PC-3 (cell line): ENCODE measurements at regions not wholly inside any gene's neighbourhood (a gene's known extent, or its start where the extent isn't known, plus 50 kb on each side); places are given as distances from the start of the nearest gene placed in this dataset.

Source experiments
- ATAC-seq: fragments of 200-7000 bp; cut with Tn5 transposase; 2 replicates; pipeline ENCODE4 v1.9.1; 2020; ENCODE audit warnings: mild to moderate bottlenecking, moderate library complexity
- BruUV-seq: library from RNA; stranded (reverse); fragments of 400-500 nt; replicated peaks from 2 replicates; lab custom pipeline; 2021; lab: Mats Ljungman, UMichigan
- CTCF ChIA-PET: fragments of 300-600 bp; sonication (Branson Sonifier 250); formaldehyde crosslinking; loops from one replicate; lab custom pipeline; 2022; ENCODE audit warnings: antibody characterized with exemption; lab: Charles Lee
- POLR2A ChIA-PET: fragments of 300-600 bp; sonication (Branson Sonifier 250); formaldehyde crosslinking; loops from one replicate; lab custom pipeline; 2022; ENCODE audit warnings: antibody characterized with exemption; ENCODE audit not compliant: unreplicated experiment; lab: Charles Lee
- DNase-seq: peaks from one replicate; pipeline ENCODE4 v3.0.0-alpha.2; 2015
- H2AFZ ChIP-seq: fragments of 300-600 bp; sonication (generic); 2 replicates; pipeline ENCODE4 v1.6.0; 2016; ENCODE audit warnings: antibody characterized with exemption, low read length
- H3F3A ChIP-seq: fragments of 300-600 bp; sonication (generic); one replicate; pipeline ENCODE4 v1.6.0; 2017; ENCODE audit warnings: antibody characterized with exemption, low read length, control low read depth, mild to moderate bottlenecking; ENCODE audit not compliant: unreplicated experiment
- H3K27ac ChIP-seq: fragments of 300-600 bp; sonication (generic); 2 replicates; pipeline ENCODE4 v1.5.1; 2016; ENCODE audit warnings: mild to moderate bottlenecking, low read length
- H3K27me3 ChIP-seq: fragments of 300-600 bp; sonication (generic); 2 replicates; pipeline ENCODE4 v1.6.1; 2016; ENCODE audit warnings: low read length, mixed read lengths
- H3K36me3 ChIP-seq: fragments of 300-600 bp; sonication (generic); 2 replicates; pipeline ENCODE4 v1.6.1; 2016; ENCODE audit warnings: low read depth, mixed run types, low read length, mixed read lengths
- H3K4me1 ChIP-seq: fragments of 300-600 bp; sonication (generic); 2 replicates; pipeline ENCODE4 v1.5.1; 2016; ENCODE audit warnings: low read length; ENCODE audit not compliant: insufficient read depth
- H3K4me2 ChIP-seq: fragments of 300-600 bp; sonication (generic); 2 replicates; pipeline ENCODE4 v1.6.0; 2016; ENCODE audit warnings: low read length
- H3K4me3 ChIP-seq: fragments of 300-600 bp; sonication (generic); 2 replicates; pipeline ENCODE4 v1.5.1; 2016; ENCODE audit warnings: mild to moderate bottlenecking, low read length, mixed read lengths
- H3K79me2 ChIP-seq: fragments of 300-600 bp; sonication (generic); 2 replicates; pipeline ENCODE4 v1.6.1; 2017; ENCODE audit warnings: low read length, mixed read lengths
- H3K9ac ChIP-seq: fragments of 300-600 bp; sonication (generic); 2 replicates; pipeline ENCODE4 v1.6.0; 2016; ENCODE audit warnings: mild to moderate bottlenecking, low read length
- H3K9me2 ChIP-seq: fragments of 300-600 bp; sonication (generic); replicated peaks from 2 replicates; pipeline ENCODE4 v1.6.1; 2016; ENCODE audit warnings: mixed run types, low read length, mixed read lengths
- H3K9me3 ChIP-seq: fragments of 300-600 bp; sonication (generic); 2 replicates; pipeline ENCODE4 v1.6.1; 2016; ENCODE audit warnings: low read length, mixed read lengths
- H4K20me1 ChIP-seq: fragments of 300-600 bp; sonication (generic); 2 replicates; pipeline ENCODE4 v1.6.1; 2016; ENCODE audit warnings: low read length, mixed read lengths
- EZH2 ChIP-seq: fragments of 300-600 bp; sonication (generic); IDR thresholded peaks from one replicate; pipeline ENCODE4 v1.6.1; 2017; ENCODE audit warnings: antibody characterized with exemption, mild to moderate bottlenecking, low read length; ENCODE audit not compliant: unreplicated experiment
- EZH2phosphoT487 ChIP-seq: fragments of 300-600 bp; sonication (generic); IDR thresholded peaks from 2 replicates; pipeline ENCODE4 v1.6.1; 2018; ENCODE audit warnings: mild to moderate bottlenecking, antibody characterized with exemption, low read length, borderline replicate concordance
- intact Hi-C: fragments of 100-400 bp; cut with micrococcal nuclease; formaldehyde crosslinking; loops from 2 replicates; pipeline ENCODE4 v1.9.0; 2023
- TF ChIP-seq, protein P1 (sequence below): fragments of 300-600 bp; sonication (generic); conservative IDR thresholded peaks from 2 replicates; pipeline ENCODE4 v1.5.1; 2017; ENCODE audit warnings: antibody characterized with exemption, low read depth, mild to moderate bottlenecking, low read length

DNA sequence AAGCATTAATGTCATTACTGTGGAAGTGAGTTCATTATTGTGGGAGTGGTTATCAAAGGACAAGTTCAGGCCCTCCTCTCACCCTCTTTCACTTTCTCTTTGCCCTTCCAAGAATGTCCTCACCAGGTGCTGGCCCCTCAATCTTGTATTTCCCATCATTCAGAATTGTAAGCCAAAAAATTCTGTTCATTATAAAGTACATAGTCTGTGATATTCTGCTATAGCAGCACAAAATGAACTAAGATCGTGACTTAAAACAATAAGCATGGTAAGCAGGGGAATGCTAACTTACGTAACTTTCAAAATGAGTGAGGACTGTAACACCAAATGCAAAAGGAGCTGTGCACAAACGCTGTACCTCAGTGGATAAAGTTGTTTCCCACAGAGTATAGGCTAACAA, 515.7 kb upstream of the BTBD3 start:
- Histone ChIP-seq H2AFZ (peak overlapping the region; percentile 78), H3K27me3 (no peaks in the 10 kb centered on the region), H3K27ac (no peak overlapping the region), H3K4me3 (peak overlapping the region; percentile 52), H3K9me3 (no peaks in the 10 kb centered on the region), H3F3A (no peaks in the 10 kb centered on the region), H3K4me2 (peak overlapping the region; percentile 61), H3K79me2 (no peaks in the 10 kb centered on the region), H3K9ac (no peak overlapping the region), H4K20me1 (no peaks in the 10 kb centered on the region), H3K4me1 (no peaks in the 10 kb centered on the region), H3K9me2 (no peaks in the 10 kb centered on the region), H3K36me3 (no peaks in the 10 kb centered on the region)
- ChIA-PET POLR2A (no interaction called here), CTCF (no interaction called here)
- DNase-seq (no peak), ATAC-seq (no peak; the same call in 1 of the 2 replicates)
- TF ChIP-seq EZH2, result no peak
- no peak for TF ChIP-seq EZH2phosphoT487
- TF ChIP-seq, protein P1, sequence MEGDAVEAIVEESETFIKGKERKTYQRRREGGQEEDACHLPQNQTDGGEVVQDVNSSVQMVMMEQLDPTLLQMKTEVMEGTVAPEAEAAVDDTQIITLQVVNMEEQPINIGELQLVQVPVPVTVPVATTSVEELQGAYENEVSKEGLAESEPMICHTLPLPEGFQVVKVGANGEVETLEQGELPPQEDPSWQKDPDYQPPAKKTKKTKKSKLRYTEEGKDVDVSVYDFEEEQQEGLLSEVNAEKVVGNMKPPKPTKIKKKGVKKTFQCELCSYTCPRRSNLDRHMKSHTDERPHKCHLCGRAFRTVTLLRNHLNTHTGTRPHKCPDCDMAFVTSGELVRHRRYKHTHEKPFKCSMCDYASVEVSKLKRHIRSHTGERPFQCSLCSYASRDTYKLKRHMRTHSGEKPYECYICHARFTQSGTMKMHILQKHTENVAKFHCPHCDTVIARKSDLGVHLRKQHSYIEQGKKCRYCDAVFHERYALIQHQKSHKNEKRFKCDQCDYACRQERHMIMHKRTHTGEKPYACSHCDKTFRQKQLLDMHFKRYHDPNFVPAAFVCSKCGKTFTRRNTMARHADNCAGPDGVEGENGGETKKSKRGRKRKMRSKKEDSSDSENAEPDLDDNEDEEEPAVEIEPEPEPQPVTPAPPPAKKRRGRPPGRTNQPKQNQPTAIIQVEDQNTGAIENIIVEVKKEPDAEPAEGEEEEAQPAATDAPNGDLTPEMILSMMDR, result no peak
- no TSS peak for BruUV-seq
- intact Hi-C loops, result no loop called here

DNA sequence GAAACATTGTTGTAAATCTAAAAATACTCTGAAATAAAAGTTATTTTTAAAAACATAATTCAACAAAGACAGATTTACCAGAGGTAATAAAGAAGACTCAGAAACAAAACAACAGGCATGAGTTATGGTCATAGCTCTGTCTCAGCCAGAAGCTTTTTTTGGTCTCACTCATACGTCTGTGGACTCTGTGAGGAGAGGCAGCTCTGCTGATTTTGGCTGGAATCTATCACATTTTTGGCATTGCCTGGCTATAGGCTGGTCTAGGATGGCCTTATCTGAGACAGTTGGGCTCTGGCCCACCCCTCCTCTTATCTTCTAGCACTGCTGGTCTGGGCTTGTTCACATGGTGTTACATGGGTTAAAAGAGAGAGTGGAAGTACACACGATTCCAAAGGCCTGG, 514.0 kb upstream of the BTBD3 start:
- no peaks in the 10 kb centered on the region for H3K9me2 ChIP-seq
- H2AFZ ChIP-seq, result no peak overlapping the region
- DNase-seq (no peak), ATAC-seq (no peak)
- no peaks in the 10 kb centered on the region for H3K4me1 ChIP-seq
- no peaks in the 10 kb centered on the region for H3K36me3 ChIP-seq
- no peak overlapping the region for H3K9ac ChIP-seq
- no peaks in the 10 kb centered on the region for H3F3A ChIP-seq
- H3K4me2 ChIP-seq, result no peak overlapping the region
- no peaks in the 10 kb centered on the region for H3K27me3 ChIP-seq
- intact Hi-C loops, result no loop called here
- TF ChIP-seq, protein P1, result no peak
- TF ChIP-seq EZH2phosphoT487, result no peak
- no peak for TF ChIP-seq EZH2
- no peak overlapping the region for H3K4me3 ChIP-seq
- H3K9me3 ChIP-seq, result no peaks in the 10 kb centered on the region
- H3K27ac ChIP-seq, result no peak overlapping the region
- BruUV-seq, result no TSS peak
- POLR2A ChIA-PET, result no interaction called here
- no peaks in the 10 kb centered on the region for H4K20me1 ChIP-seq
- CTCF ChIA-PET, result no interaction called here
- H3K79me2 ChIP-seq, result no peaks in the 10 kb centered on the region

DNA sequence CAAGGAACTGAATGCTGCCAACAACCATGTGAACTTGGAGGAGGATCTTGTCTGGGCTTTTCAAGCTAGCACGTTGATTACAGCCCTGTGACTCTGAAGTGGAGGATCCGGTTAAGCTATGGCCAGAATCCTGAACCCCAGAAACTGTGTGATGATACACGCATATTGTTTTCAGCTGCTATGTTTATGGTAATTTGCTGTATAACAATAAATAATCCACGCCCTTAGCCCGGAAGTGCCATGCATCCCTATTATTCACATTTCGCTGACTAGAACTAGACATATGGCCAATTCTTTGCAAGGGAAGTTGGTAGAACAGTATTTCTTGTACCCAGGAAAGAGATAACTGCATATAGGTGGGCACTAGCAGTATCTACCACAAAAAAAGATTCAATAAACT, 510.8 kb upstream of the BTBD3 start:
- POLR2A ChIA-PET, result no interaction called here
- CTCF ChIA-PET, result no interaction called here
- TF ChIP-seq, protein P1, result no peak
- TF ChIP-seq EZH2phosphoT487 (no peak), EZH2 (no peak)
- no peaks in the 10 kb centered on the region for H4K20me1 ChIP-seq
- intact Hi-C loops, result no loop called here
- no peaks in the 10 kb centered on the region for H3K79me2 ChIP-seq
- ATAC-seq (no peak), DNase-seq (no peak)
- no peaks in the 10 kb centered on the region for H3K9me3 ChIP-seq
- H2AFZ ChIP-seq, result peak overlapping the region; percentile 8; the same call in 1 of the 2 replicates
- BruUV-seq, result no TSS peak
- H3F3A ChIP-seq, result no peaks in the 10 kb centered on the region
- no peak overlapping the region for H3K9ac ChIP-seq
- no peak overlapping the region for H3K4me2 ChIP-seq
- no peaks in the 10 kb centered on the region for H3K27me3 ChIP-seq
- H3K36me3 ChIP-seq, result no peaks in the 10 kb centered on the region
- H3K4me1 ChIP-seq, result no peaks in the 10 kb centered on the region
- no peak overlapping the region for H3K4me3 ChIP-seq
- H3K27ac ChIP-seq, result no peak overlapping the region
- H3K9me2 ChIP-seq, result no peaks in the 10 kb centered on the region
